Stimulated activated CD8-positive, alpha-beta memory T cell treated with anti-CD3 and anti-CD28 coated beads, Interleukin-2, amount 100 ng/mL, for 1 hour (primary cell): ENCODE measurements at regions not wholly inside any gene's neighbourhood (a gene's known extent, or its start where the extent isn't known, plus 50 kb on each side); places are given as distances from the start of the nearest gene placed in this dataset.

Experiments used
- DNase-seq, 2 donors: peaks; one replicate each; pipeline ENCODE4 v3.0.0-alpha.2; 2020; ENCODE audit warnings: low read depth in 2 of 2

GRCh38 chr3:151992326-151993041, 119.0 kb downstream of the SUCNR1 start:
- no peak for DNase-seq

DNA sequence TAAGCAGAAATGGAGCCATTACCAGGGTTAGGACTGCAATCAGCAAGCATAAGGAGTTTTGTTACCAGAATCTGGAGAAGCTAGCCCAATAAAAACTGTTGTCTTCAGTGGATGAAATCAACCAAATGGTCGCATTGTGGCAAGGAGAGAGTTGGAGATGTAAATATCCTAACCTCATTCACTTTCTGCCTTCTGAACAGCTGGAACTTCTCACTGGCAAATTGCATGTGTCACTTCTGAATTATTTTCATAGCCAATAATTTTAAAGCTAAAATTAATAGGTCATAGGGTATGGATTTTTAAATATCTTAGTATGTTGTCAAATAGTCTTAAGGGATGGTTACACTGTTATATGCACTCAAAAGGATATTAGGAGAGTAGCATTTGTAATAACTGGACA, 121.6 kb downstream of the SUCNR1 start:
- DNase-seq: no peak

DNA sequence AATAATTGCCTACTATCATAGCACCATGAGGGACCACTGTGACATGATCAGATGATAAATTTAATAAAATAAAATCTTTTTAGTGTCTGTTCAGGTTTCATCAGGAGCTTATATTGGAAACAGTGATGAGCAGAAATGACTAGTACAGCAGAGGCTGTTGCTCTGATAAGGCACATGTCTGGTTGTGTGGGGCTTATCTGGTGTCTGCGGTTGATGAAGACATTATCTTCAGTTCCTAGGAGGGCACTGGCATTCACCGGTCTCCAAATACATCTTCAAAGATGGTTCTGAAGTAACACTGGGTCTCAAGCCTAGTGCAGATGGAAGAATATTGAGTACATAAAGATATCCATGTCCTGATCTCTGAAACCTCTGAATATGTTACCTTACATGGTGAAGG, 125.3 kb downstream of the SUCNR1 start:
- DNase-seq: no peak

- no peak for DNase-seq
Measured at GRCh38 chr3:151999936-152000335, 126.5 kb downstream of the SUCNR1 start.

DNA sequence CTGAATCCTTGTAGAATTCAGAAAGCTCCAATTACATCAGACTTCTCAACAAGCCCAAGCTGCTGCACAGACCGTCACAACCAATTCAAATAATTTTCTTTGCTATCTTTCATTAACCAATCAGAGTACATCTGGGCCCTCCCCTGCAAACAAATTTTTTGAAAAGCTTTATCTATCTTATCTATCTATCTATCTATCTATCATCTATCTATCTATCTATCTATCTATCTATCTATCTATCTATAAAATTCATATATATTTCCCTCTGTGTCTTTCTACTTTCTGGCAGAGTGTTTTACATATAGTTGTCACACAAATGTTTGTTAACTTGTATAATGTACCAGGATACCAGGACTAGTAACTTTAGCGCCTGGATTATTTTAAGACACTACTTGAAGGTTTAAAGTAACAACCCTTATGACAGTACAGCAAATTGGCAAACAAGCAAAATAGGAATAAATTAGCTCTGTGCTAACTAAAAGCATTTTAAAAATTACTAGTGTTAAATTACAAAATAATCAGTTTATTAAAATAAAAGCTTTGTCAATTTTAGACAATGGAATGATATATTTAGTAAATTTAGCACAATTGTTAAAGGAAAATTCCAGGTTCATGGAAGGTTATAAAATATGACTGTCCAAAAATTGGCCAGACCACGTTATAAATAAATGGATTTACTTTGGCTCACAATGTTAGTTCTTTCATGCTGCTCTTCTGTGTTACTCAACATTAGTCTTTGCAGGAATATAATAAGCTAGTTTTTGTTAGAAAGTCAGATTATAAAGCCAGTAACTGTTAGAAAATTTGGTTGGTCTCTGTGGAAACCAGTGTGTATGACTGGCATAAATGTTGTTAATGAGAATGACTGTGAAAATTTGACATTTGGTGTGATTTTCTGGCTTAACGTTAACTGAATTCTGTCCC, 138.6 kb downstream of the SUCNR1 start:
- DNase-seq: no peak

- DNase-seq: no peak
Measured at GRCh38 chr3:152019508-152019907, 146.1 kb downstream of the SUCNR1 start.

DNA sequence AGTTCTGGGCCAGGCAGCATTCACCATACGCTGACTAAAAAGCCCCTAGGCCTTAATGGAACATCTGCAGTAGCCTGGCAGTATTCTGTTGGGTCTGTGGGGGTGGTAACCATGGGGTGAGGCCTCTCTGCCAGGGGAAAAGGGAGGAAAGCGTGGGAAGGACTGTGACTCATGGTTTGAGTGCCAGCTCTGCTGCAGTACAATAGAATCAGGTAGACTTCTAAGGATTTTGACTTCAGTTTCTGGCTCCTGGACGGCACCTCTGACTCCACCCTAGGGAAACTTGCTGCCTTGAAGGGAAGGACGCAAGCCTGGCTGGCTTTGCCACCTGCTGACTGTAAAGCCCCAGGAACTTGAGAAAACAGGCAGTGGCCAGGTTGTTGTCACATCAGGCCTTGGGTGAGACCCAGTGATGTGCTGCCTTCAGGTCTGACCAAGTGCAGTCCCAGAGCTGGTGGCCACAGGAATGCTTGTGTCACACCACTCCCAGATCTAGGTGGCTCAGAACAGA, 148.6 kb downstream of the SUCNR1 start:
- no peak for DNase-seq

DNA sequence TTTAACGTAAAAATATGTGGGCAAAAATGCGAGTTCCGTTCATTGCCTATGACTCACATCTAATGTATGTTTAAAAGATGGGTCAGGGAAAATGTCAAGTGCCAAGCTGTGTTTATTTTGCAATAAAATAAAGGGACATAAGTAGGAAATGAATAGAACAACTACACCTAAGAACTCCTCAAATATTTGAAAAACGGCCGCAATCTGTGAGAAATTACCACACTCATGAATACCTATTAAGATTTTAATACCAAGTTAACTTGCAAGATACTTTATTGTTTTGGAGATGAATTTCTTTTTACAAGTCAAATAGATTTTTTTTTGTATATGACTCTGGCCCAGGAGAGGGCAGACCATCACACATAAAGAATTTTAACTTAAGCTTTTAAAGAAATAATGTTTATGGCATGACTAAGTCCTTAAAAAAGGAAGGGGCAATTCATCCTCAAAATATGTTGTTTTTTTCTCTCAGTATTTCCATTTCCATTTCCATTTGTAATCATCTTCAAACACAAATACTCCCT, 152.7 kb downstream of the SUCNR1 start:
- DNase-seq: no peak

- no peak for DNase-seq
Measured at GRCh38 chr3:152030320-152030719, 156.9 kb downstream of the SUCNR1 start.

GRCh38 chr3:152031321-152031720, 157.9 kb downstream of the SUCNR1 start:
- no peak for DNase-seq

- no peak for DNase-seq
Measured at GRCh38 chr3:152037297-152037696, 163.9 kb downstream of the SUCNR1 start.

GRCh38 chr3:152037953-152038352, 164.5 kb downstream of the SUCNR1 start:
- DNase-seq: no peak

GRCh38 chr3:152038490-152038889, 165.0 kb downstream of the SUCNR1 start:
- DNase-seq: no peak

DNA sequence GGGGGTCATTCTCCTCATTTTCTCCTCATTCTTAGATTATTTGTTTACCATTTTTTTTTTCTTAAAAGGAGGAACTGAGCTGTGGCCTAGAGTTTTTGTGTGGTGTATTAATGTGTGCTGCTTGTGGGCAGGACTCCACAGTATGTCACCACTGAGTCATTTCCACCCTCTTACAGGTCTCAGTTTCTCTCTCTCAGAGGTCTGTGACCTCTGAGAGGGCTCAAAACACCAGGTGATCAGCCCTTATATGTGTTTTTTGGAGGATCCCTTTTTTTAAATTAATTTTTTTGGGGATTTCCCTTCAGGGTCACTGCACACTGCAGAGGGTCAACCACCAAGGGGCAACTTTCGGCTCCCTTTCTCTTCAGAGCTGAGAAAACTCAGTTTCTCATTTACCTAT, 166.4 kb downstream of the SUCNR1 start:
- DNase-seq: no peak

DNA sequence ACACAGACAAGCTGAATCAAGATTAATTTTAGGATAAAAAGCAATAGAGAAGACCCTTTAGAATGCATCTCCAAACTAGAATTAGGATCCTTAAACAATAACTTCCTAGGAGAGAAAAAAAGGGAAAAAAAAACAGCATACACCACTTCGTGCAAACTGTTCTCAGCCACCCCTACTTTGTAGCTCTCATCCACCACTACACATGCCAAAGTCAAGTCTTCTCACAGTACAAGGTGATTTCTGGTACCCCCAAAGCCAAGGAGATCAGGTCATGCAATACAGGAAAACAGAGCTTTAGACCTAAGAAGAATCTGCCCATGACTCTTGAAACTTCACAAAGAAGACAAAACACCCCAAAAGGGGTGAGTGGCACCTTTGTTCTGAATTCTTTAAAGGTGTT, 166.9 kb downstream of the SUCNR1 start:
- no peak for DNase-seq

DNA sequence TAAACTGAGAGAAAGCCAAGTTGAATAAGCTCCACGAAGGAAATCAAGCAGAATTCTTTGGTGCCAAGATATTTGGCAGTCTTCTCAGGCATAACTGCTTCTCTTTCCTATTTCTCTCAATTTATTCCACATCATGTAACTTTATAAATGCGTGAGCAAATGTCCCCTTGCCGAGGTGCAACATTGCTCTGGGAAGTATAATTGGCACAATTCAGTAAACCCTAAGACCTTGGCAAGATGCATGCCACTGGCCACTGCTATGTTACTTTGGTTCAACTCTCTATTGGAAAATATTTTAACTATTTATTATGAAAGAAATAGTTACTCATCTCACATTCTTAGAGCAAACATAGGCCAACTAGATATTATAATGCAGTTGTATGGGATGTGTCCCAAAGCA, 170.2 kb downstream of the SUCNR1 start:
- no peak for DNase-seq

DNA sequence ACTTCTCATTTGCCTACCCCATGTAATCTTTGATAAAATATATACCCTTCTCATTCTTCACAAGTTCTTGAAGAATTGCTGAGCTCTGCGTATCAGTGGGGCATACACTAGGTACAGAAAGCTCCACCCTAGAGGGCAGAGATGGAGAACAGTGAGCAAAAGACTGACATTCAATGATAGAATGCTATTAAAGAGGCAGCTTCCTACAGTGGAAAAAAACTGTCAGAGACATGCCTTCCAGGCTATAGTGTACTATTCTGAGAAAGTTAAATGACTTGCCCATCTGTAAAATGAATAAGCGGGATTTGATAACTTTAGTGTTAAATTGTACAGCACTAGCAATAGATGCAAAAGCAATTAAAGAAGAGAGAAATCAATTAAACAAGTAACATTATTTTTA, 172.8 kb downstream of the SUCNR1 start:
- DNase-seq: no peak

DNA sequence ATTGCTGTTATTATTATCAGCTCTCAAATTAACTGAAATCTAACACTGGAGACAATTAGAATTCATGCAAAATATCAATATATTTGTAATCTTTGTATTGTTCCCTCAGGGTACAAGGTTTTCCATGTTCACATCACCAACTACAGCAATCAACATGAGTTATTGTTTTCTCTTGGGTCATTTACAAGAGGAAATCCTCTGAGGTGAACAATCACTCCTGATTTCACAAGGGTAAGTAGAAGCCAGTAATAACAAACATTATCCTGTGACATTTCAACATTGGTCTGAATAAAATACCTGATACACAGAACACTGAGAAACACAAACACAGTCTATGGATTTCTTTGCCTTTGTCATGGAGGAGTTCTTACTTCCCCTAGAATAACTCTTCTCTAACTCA, 174.0 kb downstream of the SUCNR1 start:
- no peak for DNase-seq

DNA sequence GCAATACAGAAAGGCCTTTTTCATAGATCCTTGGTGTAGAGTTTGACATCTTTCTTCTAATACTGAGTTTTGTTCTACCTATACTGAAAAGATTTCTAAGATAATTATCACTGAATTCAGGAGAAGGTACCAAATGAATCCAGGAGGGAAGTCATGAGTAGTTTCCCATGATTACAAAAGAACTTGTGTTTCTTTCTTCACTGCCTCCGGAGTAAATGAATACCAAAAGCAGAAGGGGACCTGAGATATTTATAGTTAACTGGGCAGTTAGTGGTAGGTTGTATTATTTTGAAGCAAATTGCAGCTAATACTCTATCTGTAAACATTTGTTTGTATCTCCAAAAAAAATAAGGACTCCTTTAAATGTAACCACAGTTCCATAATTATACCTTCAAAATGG, 175.4 kb downstream of the SUCNR1 start:
- no peak for DNase-seq

DNA sequence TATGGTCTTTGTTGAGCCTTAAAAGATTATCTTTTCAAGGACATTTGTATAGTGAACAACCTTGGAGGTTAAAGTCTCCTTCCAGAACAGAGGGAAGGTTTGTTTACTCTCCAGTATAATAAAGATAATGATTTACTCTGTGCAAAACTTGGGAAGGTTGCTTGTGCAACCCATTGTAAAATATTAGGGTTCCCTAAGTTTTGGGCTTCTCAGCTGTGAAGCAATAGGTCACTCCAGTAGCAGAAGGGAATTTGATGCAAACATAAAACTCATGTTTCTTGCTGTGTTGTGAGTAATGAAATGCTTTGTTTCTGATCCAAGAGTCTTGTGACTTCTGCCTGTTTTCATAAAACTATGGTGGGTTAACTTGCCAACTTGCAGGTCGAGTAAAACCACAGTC, 177.5 kb downstream of the SUCNR1 start:
- no peak for DNase-seq

GRCh38 chr3:152051501-152052404, 178.3 kb downstream of the SUCNR1 start:
- DNase-seq: no peak

DNA sequence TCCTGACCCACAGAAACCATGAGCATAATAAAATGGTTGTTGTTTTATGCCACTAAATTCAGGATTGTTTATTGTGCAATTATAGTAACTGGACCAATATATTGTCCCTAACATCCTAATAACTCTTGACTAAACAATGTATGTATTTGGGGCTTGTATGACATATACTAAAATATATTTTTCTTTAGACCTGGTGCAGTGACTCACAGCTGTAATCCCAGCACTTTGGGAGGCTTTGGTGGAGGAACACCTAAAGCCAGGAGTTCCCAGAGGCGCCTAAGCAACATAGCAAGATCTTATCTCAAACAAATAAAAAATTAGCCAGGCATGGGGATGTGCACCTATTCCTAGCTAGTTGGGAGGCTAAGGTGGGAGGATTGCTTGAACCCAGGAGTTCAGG, 180.4 kb downstream of the SUCNR1 start:
- no peak for DNase-seq
